Mesendoderm (in vitro differentiated cells): ENCODE measurements at regions not wholly inside any gene's neighbourhood (a gene's known extent, or its start where the extent isn't known, plus 50 kb on each side); places are given as distances from the start of the nearest gene placed in this dataset.

ENCODE experiments used
- DNase-seq: peaks from one replicate; pipeline ENCODE4 v3.0.0; 2013
- H2AK5ac ChIP-seq: 2 replicates; pipeline ENCODE4 v1.6.1; 2013; ENCODE audit warnings: low read length, inconsistent platforms
- H2BK120ac ChIP-seq: 2 replicates; pipeline ENCODE4 v1.6.1; 2013; ENCODE audit warnings: low read depth, mild to moderate bottlenecking, low read length, moderate library complexity, mixed read lengths
- H2BK15ac ChIP-seq: replicated peaks from 2 replicates; pipeline ENCODE4 v1.6.1; 2013; ENCODE audit warnings: low read depth, mild to moderate bottlenecking, moderate library complexity
- H2BK5ac ChIP-seq: 2 replicates; pipeline ENCODE4 v1.6.1; 2013; ENCODE audit warnings: low read length, inconsistent platforms
- H3K18ac ChIP-seq: 2 replicates; pipeline ENCODE4 v1.6.1; 2013; ENCODE audit warnings: mild to moderate bottlenecking, low read length, mixed read lengths
- H3K23ac ChIP-seq: one replicate; pipeline ENCODE4 v1.6.1; 2013; ENCODE audit warnings: low read length
- H3K27ac ChIP-seq: 2 replicates; pipeline ENCODE4 v1.5.1; 2013; ENCODE audit warnings: low read depth, mild to moderate bottlenecking, inconsistent platforms, low read length, moderate library complexity
- H3K27me3 ChIP-seq: 2 replicates; pipeline ENCODE4 v1.6.1; 2013; ENCODE audit warnings: low read length, control low read depth, mild to moderate bottlenecking, inconsistent platforms; ENCODE audit not compliant: insufficient read depth, poor library complexity
- H3K36me3 ChIP-seq: 2 replicates; pipeline ENCODE4 v1.6.1; 2013; ENCODE audit warnings: low read length, inconsistent platforms; ENCODE audit not compliant: control insufficient read depth, insufficient read depth
- H3K4ac ChIP-seq: one replicate; pipeline ENCODE4 v1.6.1; 2013; ENCODE audit warnings: low read depth, mild to moderate bottlenecking, low read length, moderate library complexity
- H3K4me1 ChIP-seq: 2 replicates; pipeline ENCODE4 v1.6.1; 2013; ENCODE audit warnings: low read depth, low read length, inconsistent platforms; ENCODE audit not compliant: control insufficient read depth
- H3K4me2 ChIP-seq: 2 replicates; pipeline ENCODE4 v1.6.1; 2013; ENCODE audit warnings: low read length
- H3K4me3 ChIP-seq: 2 replicates; pipeline ENCODE4 v1.5.1; 2013; ENCODE audit warnings: mild to moderate bottlenecking, low read length
- H3K56ac ChIP-seq: one replicate; pipeline ENCODE4 v1.6.1; 2013; ENCODE audit warnings: low read length
- H3K79me1 ChIP-seq: 2 replicates; pipeline ENCODE4 v1.6.1; 2013; ENCODE audit warnings: low read length, inconsistent platforms
- H3K79me2 ChIP-seq: 2 replicates; pipeline ENCODE4 v1.6.1; 2013; ENCODE audit warnings: mild to moderate bottlenecking, low read length; ENCODE audit not compliant: control insufficient read depth, insufficient read depth
- H3K9ac ChIP-seq: 2 replicates; pipeline ENCODE4 v1.6.1; 2013; ENCODE audit warnings: low read length, inconsistent platforms
- H4K5ac ChIP-seq: one replicate; pipeline ENCODE4 v1.6.1; 2013; ENCODE audit warnings: low read length
- H4K8ac ChIP-seq: one replicate; pipeline ENCODE4 v1.6.1; 2013; ENCODE audit warnings: low read depth, mild to moderate bottlenecking, control low read depth, low read length, moderate library complexity
- WGBS: extraction: QIAGEN DNeasy Blood & Tissue Kit; methylation state at CpG from one replicate; pipeline ENCODE4 v1.1.7; 2013; ENCODE audit warnings: low lambda C conversion rate, missing lambda C conversion rate; ENCODE audit not compliant: insufficient coverage; ENCODE audit errors: extremely low coverage; 5-methylcytosine and 5-hydroxymethylcytosine counted together

- H2BK15ac ChIP-seq: no peak overlapping the region
- no peaks in the 10 kb centered on the region for H3K79me2 ChIP-seq
- H4K8ac ChIP-seq: no peak overlapping the region
- H3K27me3 ChIP-seq: no peaks in the 10 kb centered on the region
- H3K4me3 ChIP-seq: no peak overlapping the region
- H2BK120ac ChIP-seq: no peak overlapping the region
- no peaks in the 10 kb centered on the region for H3K36me3 ChIP-seq
- H3K23ac ChIP-seq: no peak overlapping the region
- H3K4ac ChIP-seq: no peak overlapping the region
- H3K27ac ChIP-seq: no peak overlapping the region
- no peak overlapping the region for H4K5ac ChIP-seq
- no peak overlapping the region for H2BK5ac ChIP-seq
- WGBS: no CpG with 5 or more reads among the region's 8 CpGs
- H3K4me2 ChIP-seq: no peak overlapping the region
- H3K79me1 ChIP-seq: no peaks in the 10 kb centered on the region
- no peak overlapping the region for H2AK5ac ChIP-seq
- DNase-seq: no peak
- H3K18ac ChIP-seq: no peak overlapping the region
- no peak overlapping the region for H3K9ac ChIP-seq
- H3K4me1 ChIP-seq: peaks cover 7% of the 10 kb centered on the region
- no peak overlapping the region for H3K56ac ChIP-seq
Observed at GRCh38 chr21:41110161-41110560, 57.8 kb upstream of the BACE2 start.

GRCh38 chr21:41110664-41111063 is 57.3 kb upstream of the BACE2 start:
- DNase-seq: no peak
- Histone ChIP-seq H3K4me2 (no peak overlapping the region), H2BK120ac (no peak overlapping the region), H3K4me3 (no peak overlapping the region), H2BK5ac (no peak overlapping the region), H3K36me3 (no peaks in the 10 kb centered on the region), H3K4ac (no peak overlapping the region), H3K27ac (no peak overlapping the region), H4K8ac (no peak overlapping the region), H4K5ac (no peak overlapping the region), H3K9ac (no peak overlapping the region), H3K56ac (no peak overlapping the region), H2AK5ac (no peak overlapping the region), H3K27me3 (no peaks in the 10 kb centered on the region), H2BK15ac (no peak overlapping the region), H3K18ac (no peak overlapping the region), H3K23ac (no peak overlapping the region), H3K79me2 (no peaks in the 10 kb centered on the region), H3K79me1 (no peaks in the 10 kb centered on the region), H3K4me1 (peaks cover 7% of the 10 kb centered on the region)
- no CpG with 5 or more reads among the region's 5 CpGs for WGBS

- Histone ChIP-seq H3K4ac (no peak overlapping the region), H3K4me2 (no peak overlapping the region), H4K5ac (no peak overlapping the region), H3K27ac (no peak overlapping the region), H3K36me3 (no peaks in the 10 kb centered on the region), H2BK5ac (no peak overlapping the region), H3K79me1 (no peaks in the 10 kb centered on the region), H3K27me3 (no peaks in the 10 kb centered on the region), H2BK15ac (no peak overlapping the region), H3K18ac (no peak overlapping the region), H3K4me3 (no peak overlapping the region), H3K56ac (no peak overlapping the region), H3K4me1 (peaks cover 7% of the 10 kb centered on the region), H2AK5ac (peak overlapping the region; percentile 27), H2BK120ac (no peak overlapping the region), H3K9ac (no peak overlapping the region), H3K23ac (no peak overlapping the region), H4K8ac (no peak overlapping the region), H3K79me2 (no peaks in the 10 kb centered on the region)
- WGBS: no CpG with 5 or more reads among the region's 11 CpGs
- no peak for DNase-seq
Observed at GRCh38 chr21:41111681-41112080, 56.3 kb upstream of the BACE2 start.

- Histone ChIP-seq H4K8ac (no peak overlapping the region), H3K23ac (no peak overlapping the region), H3K4me1 (peaks cover 7% of the 10 kb centered on the region), H3K36me3 (no peaks in the 10 kb centered on the region), H3K79me1 (no peaks in the 10 kb centered on the region), H2AK5ac (no peak overlapping the region), H3K18ac (no peak overlapping the region), H3K9ac (no peak overlapping the region), H2BK120ac (no peak overlapping the region), H3K79me2 (no peaks in the 10 kb centered on the region), H4K5ac (no peak overlapping the region), H3K27me3 (no peaks in the 10 kb centered on the region), H3K56ac (peak overlapping the region; percentile 1), H3K4ac (no peak overlapping the region), H3K4me2 (no peak overlapping the region), H2BK5ac (no peak overlapping the region), H2BK15ac (no peak overlapping the region), H3K27ac (no peak overlapping the region), H3K4me3 (no peak overlapping the region)
- WGBS: no CpG with 5 or more reads among the region's 14 CpGs
- peak; percentile 95 for DNase-seq
Observed at GRCh38 chr21:41112740-41113692, 54.9 kb upstream of the BACE2 start.

- no peak overlapping the region for H3K27ac ChIP-seq
- no peak overlapping the region for H3K56ac ChIP-seq
- H3K9ac ChIP-seq: no peak overlapping the region
- no peak overlapping the region for H2BK120ac ChIP-seq
- H2AK5ac ChIP-seq: no peak overlapping the region
- H2BK15ac ChIP-seq: no peak overlapping the region
- no peak overlapping the region for H2BK5ac ChIP-seq
- H4K8ac ChIP-seq: no peak overlapping the region
- no peak overlapping the region for H4K5ac ChIP-seq
- H3K23ac ChIP-seq: no peak overlapping the region
- H3K4me3 ChIP-seq: no peak overlapping the region
- DNase-seq: no peak
- peaks cover 7% of the 10 kb centered on the region for H3K4me1 ChIP-seq
- no peaks in the 10 kb centered on the region for H3K36me3 ChIP-seq
- WGBS: no CpG with 5 or more reads among the region's 4 CpGs
- no peak overlapping the region for H3K18ac ChIP-seq
- no peaks in the 10 kb centered on the region for H3K79me2 ChIP-seq
- no peaks in the 10 kb centered on the region for H3K27me3 ChIP-seq
- no peak overlapping the region for H3K4me2 ChIP-seq
- H3K4ac ChIP-seq: no peak overlapping the region
- no peaks in the 10 kb centered on the region for H3K79me1 ChIP-seq
Observed at GRCh38 chr21:41115851-41116250, 52.1 kb upstream of the BACE2 start.
